Activated T-helper 1 cell treated with anti-CD3 and anti-CD28 coated beads, Interleukin-12 subunit alpha, Interleukin-12 subunit beta, Interleukin-2, Interleukin-4 antibody, amounts not matched to agents 30 ng/mL and 10 ng/mL and 1 ng/mL, durations not matched to agents 14 hours and 24 hours and 36 hours (primary cell): ENCODE measurements at regions not wholly inside any gene's neighbourhood (a gene's known extent, or its start where the extent isn't known, plus 50 kb on each side); places are given as distances from the start of the nearest gene placed in this dataset.
A peak's percentile ranks its signal among the peaks of the same experiment; 100 is the strongest.

Experiments
- DNase-seq: peaks from one replicate; pipeline ENCODE4 v3.0.0; 2021; ENCODE audit warnings: low spot score
- H3K27ac Mint-ChIP-seq: one replicate; pipeline ENCODE4 v1.8.0; 2021; ENCODE audit warnings: mild to moderate bottlenecking, mixed read lengths
- H3K27me3 Mint-ChIP-seq: one replicate; pipeline ENCODE4 v1.8.0; 2022; ENCODE audit warnings: mild to moderate bottlenecking, moderate library complexity, mixed read lengths; ENCODE audit not compliant: insufficient read depth
- H3K36me3 Mint-ChIP-seq: one replicate; pipeline ENCODE4 v1.8.0; 2021; ENCODE audit warnings: low read depth, mixed read lengths
- H3K4me1 Mint-ChIP-seq: one replicate; pipeline ENCODE4 v1.8.0; 2021; ENCODE audit warnings: low read depth, mixed read lengths
- H3K4me3 Mint-ChIP-seq: one replicate; pipeline ENCODE4 v1.8.0; 2021; ENCODE audit warnings: mild to moderate bottlenecking, moderate library complexity, mixed read lengths
- H3K9me3 Mint-ChIP-seq: one replicate; pipeline ENCODE4 v1.8.0; 2021; ENCODE audit warnings: mixed read lengths
- intact Hi-C: fragments of 100-400 bp; cut with micrococcal nuclease; formaldehyde crosslinking; loops from one replicate; pipeline ENCODE4 v1.15.1; 2024

- Mint-ChIP-seq H3K27ac (no peak overlapping the region), H3K4me3 (no peak overlapping the region), H3K27me3 (no peaks in the 10 kb centered on the region), H3K9me3 (no peaks in the 10 kb centered on the region), H3K4me1 (peaks cover 8% of the 10 kb centered on the region), H3K36me3 (peaks cover 2% of the 10 kb centered on the region)
- intact Hi-C loops: loop anchor here (1.0 to 2.0 kb wide), 12 partner anchors 7 to 1656 kb away; a partner anchor contains a TSS
- peak; percentile 79 for DNase-seq
These were observed 129.9 kb downstream of the HFE start for GRCh38 chr6:26216886-26217713.

DNA sequence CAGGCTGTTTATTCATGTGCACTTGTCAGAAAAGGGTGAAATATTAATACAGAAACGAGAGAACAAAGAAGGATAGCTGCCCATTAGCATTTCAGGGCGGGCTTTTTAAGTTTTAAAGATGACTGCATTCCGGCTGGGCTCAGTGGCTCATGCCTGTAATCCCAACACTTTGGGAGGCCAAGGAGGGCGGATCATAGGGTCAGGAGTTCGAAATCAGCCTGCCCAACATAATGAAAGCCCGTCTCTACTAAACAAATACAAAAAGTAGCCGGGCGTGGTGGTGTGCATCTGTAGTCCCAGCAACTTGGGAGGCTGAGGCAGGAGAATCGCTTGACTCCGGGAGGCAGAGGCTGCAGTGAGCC lies 130.5 kb downstream of the HFE start:
- no peaks in the 10 kb centered on the region for H3K27me3 Mint-ChIP-seq
- no peaks in the 10 kb centered on the region for H3K36me3 Mint-ChIP-seq
- intact Hi-C loops: loop anchor here (2.0 kb wide), 4 partner anchors 55 to 1655 kb away; a partner anchor contains a TSS
- H3K27ac Mint-ChIP-seq: no peak overlapping the region
- peaks cover 6% of the 10 kb centered on the region for H3K4me1 Mint-ChIP-seq
- H3K9me3 Mint-ChIP-seq: no peaks in the 10 kb centered on the region
- no peak overlapping the region for H3K4me3 Mint-ChIP-seq
- no peak for DNase-seq

- H3K27me3 Mint-ChIP-seq: no peaks in the 10 kb centered on the region
- H3K4me1 Mint-ChIP-seq: peaks cover under 1% of the 10 kb centered on the region
- no peaks in the 10 kb centered on the region for H3K36me3 Mint-ChIP-seq
- H3K9me3 Mint-ChIP-seq: no peaks in the 10 kb centered on the region
- peak overlapping the region; percentile 5 for H3K27ac Mint-ChIP-seq
- peak overlapping the region; percentile 12 for H3K4me3 Mint-ChIP-seq
- intact Hi-C loops: no loop called here
- DNase-seq: no peak
These were observed 131.6 kb downstream of the HFE start for GRCh38 chr6:26218824-26219223.

DNA sequence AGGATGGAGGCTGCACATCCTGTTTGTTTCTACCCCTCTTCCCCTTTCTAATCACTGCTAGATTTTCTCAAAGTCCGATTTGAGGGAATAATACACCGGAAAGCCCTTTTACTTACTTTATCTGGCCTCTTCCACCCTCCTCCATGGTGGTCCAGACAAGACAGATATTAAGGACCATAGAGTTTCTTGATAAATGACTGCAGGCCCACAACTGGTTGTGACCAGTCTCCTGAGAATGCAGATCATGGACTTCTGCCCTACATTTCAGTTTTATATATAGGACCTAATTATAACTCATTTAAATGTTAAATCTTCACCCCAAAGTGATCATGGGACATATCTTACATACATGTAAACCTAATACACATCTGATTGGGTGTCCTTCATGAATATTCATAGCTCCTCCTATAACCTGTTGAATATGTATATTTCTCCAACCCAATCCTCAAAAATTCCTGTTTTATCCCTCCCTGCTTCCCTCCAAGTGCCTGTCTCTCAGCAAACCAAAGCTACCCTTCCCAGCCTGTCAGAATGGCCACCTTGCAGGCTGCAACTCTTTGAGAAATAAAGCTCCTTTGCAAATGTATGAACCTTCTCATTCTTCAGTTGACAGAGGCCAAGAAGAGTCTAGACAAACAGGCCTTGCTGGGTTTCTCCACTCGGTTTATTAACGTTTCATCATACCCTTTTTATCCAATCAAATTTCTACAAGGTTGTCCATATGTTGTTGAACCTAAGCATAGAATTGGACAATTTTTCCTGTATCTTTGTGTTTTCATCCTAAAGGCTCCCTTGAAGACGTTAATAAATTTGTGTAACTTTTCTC lies 133.1 kb downstream of the HFE start:
- Mint-ChIP-seq H3K36me3 (no peaks in the 10 kb centered on the region), H3K9me3 (no peaks in the 10 kb centered on the region)
- intact Hi-C loops: no loop called here

DNA sequence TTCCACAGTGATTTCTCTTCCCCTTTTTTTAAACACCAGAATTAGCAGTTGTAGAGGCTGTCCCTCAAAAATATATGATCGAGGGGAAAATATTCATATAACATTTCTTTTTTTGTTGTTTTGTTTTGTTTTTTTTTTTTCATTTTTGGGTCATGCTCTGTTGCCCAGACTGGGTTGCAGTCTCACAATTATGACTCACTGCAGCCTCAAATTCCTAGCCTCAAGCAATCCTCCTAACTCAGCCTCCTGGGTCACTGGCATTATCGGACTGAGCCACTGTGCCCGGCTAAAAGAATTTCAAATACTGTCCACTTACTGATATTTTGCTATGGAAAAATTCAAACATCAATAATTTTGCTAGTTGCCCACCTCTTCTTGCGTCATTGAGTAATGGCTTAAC lies 134.0 kb downstream of the HFE start:
- intact Hi-C loops: no loop called here
- no peaks in the 10 kb centered on the region for H3K9me3 Mint-ChIP-seq

More for the DNA sequence above, 133.1 kb downstream of the HFE start:
- H3K4me3 Mint-ChIP-seq: no peak overlapping the region
- no peaks in the 10 kb centered on the region for H3K27me3 Mint-ChIP-seq
- H3K4me1 Mint-ChIP-seq: no peaks in the 10 kb centered on the region
- H3K27ac Mint-ChIP-seq: no peak overlapping the region
- DNase-seq: no peak

GRCh38 chr6:26222571-26222970 lies 135.3 kb downstream of the HFE start:
- Mint-ChIP-seq H3K27me3 (no peaks in the 10 kb centered on the region), H3K4me1 (peaks cover 10% of the 10 kb centered on the region), H3K4me3 (no peak overlapping the region), H3K27ac (peak overlapping the region; percentile 85), H3K9me3 (no peaks in the 10 kb centered on the region), H3K36me3 (no peaks in the 10 kb centered on the region)
- intact Hi-C loops: no loop called here
- no peak for DNase-seq

More for the DNA sequence above, 134.0 kb downstream of the HFE start:
- H3K27me3 Mint-ChIP-seq: no peaks in the 10 kb centered on the region
- no peak overlapping the region for H3K27ac Mint-ChIP-seq
- H3K4me1 Mint-ChIP-seq: no peaks in the 10 kb centered on the region
- no peak for DNase-seq
- H3K36me3 Mint-ChIP-seq: no peaks in the 10 kb centered on the region
- H3K4me3 Mint-ChIP-seq: no peak overlapping the region

DNA sequence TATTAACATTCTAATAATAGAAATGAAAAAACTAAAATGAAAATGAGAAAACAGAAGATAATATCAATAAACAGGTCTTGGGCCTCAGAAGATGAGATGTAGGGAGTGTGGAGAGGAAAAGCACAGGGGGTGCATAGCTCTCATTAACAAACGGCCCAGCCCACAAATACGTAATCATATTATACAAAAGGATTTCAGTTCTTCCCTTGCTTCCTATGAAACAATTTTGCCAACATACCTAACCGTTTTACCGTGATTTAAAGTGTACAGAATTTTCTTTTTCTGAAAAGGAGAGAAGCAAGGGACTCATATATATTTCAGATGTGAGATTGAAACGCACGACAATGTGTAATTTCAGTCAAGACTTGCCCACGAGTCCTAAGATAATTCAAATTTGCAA lies 136.0 kb downstream of the HFE start:
- Mint-ChIP-seq H3K27ac (no peak overlapping the region), H3K36me3 (no peaks in the 10 kb centered on the region), H3K27me3 (no peaks in the 10 kb centered on the region), H3K9me3 (no peaks in the 10 kb centered on the region), H3K4me3 (no peak overlapping the region), H3K4me1 (peaks cover 10% of the 10 kb centered on the region)
- DNase-seq: no peak
- intact Hi-C loops: no loop called here

GRCh38 chr6:26223650-26224546 lies 136.7 kb downstream of the HFE start:
- Mint-ChIP-seq H3K27ac (no peak overlapping the region), H3K4me3 (no peak overlapping the region), H3K27me3 (no peaks in the 10 kb centered on the region), H3K36me3 (no peaks in the 10 kb centered on the region), H3K9me3 (no peaks in the 10 kb centered on the region), H3K4me1 (peaks cover 10% of the 10 kb centered on the region)
- intact Hi-C loops: loop anchor here (1.0 to 2.0 kb wide), 3 partner anchors 8 to 49 kb away; a partner anchor contains a TSS
- peak; percentile 56 for DNase-seq

GRCh38 chr6:26224547-26224912 lies 137.3 kb downstream of the HFE start:
- Mint-ChIP-seq H3K27ac (no peak overlapping the region), H3K9me3 (no peaks in the 10 kb centered on the region), H3K27me3 (no peaks in the 10 kb centered on the region), H3K4me1 (peaks cover 10% of the 10 kb centered on the region), H3K36me3 (no peaks in the 10 kb centered on the region), H3K4me3 (no peak overlapping the region)
- no peak for DNase-seq
- intact Hi-C loops: loop anchor here (1.0 to 2.0 kb wide), 3 partner anchors 8 to 48 kb away; a partner anchor contains a TSS

DNA sequence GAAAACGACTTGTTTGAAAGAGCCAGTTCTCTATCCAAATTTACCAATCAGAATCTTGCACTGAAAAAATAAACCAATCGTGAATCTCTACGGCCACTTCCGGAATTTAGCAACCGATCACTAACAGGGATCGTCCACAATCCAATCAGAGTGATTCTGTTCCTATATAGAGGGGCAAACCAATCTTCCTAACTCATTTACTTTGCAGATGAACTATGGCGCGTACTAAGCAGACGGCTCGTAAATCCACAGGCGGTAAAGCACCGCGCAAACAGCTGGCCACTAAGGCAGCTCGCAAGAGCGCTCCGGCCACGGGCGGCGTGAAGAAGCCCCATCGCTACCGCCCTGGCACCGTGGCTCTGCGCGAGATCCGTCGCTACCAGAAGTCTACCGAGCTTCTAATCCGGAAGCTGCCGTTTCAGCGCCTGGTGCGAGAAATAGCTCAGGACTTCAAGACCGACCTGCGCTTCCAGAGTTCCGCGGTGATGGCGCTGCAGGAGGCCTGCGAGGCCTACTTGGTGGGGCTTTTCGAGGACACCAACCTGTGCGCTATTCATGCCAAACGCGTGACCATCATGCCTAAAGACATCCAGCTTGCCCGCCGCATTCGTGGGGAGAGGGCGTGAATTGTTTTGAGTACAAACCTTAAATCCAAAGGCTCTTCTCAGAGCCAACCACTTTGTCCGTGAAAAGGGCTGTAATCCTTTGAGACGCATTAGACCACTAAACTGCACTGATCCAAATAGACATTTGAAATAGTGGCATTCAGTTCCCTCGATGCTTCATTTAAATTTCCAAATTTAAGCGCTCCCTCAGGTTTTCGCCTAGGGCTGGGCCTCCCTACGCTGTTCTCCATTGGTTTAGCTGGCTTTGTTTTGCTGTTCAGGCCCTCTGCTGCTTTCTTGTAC lies 138.0 kb downstream of the HFE start:
- H3K36me3 Mint-ChIP-seq: no peaks in the 10 kb centered on the region
- DNase-seq: no peak
- no peaks in the 10 kb centered on the region for H3K27me3 Mint-ChIP-seq
- H3K27ac Mint-ChIP-seq: no peak overlapping the region
- intact Hi-C loops: loop anchor here (1.0 to 2.0 kb wide), 3 partner anchors 9 to 48 kb away; a partner anchor contains a TSS
- H3K9me3 Mint-ChIP-seq: no peaks in the 10 kb centered on the region
- peaks cover 13% of the 10 kb centered on the region for H3K4me1 Mint-ChIP-seq
- no peak overlapping the region for H3K4me3 Mint-ChIP-seq

GRCh38 chr6:26225848-26226578 lies 138.8 kb downstream of the HFE start:
- intact Hi-C loops: loop anchor here (2.0 kb wide), 1 partner anchor 47 kb away; a partner anchor contains a TSS
- H3K27me3 Mint-ChIP-seq: no peaks in the 10 kb centered on the region
- peaks cover 17% of the 10 kb centered on the region for H3K4me1 Mint-ChIP-seq
- no peak overlapping the region for H3K4me3 Mint-ChIP-seq
- no peaks in the 10 kb centered on the region for H3K9me3 Mint-ChIP-seq
- H3K27ac Mint-ChIP-seq: no peak overlapping the region
- DNase-seq: no peak
- H3K36me3 Mint-ChIP-seq: no peaks in the 10 kb centered on the region
